H9 (cell line): ENCODE measurements at regions not wholly inside any gene's neighbourhood (a gene's known extent, or its start where the extent isn't known, plus 50 kb on each side); places are given as distances from the start of the nearest gene placed in this dataset.
A peak's percentile ranks its signal among the peaks of the same experiment; 100 is the strongest.

Experiments used
- DNase-seq: peaks from one replicate; pipeline ENCODE4 v3.0.0-alpha.2; 2017
- H2AFZ ChIP-seq: one replicate; pipeline ENCODE4 v1.6.1; 2013; ENCODE audit warnings: mild to moderate bottlenecking, low read length, control low read depth, moderate library complexity
- H2AK5ac ChIP-seq: 2 replicates; pipeline ENCODE4 v1.6.1; 2013; ENCODE audit warnings: low read length, control low read depth, mixed read lengths; ENCODE audit not compliant: insufficient read length
- H2BK120ac ChIP-seq: one replicate; pipeline ENCODE4 v1.6.1; 2013; ENCODE audit warnings: low read depth, mild to moderate bottlenecking, low read length, control low read depth, inconsistent platforms; ENCODE audit not compliant: poor library complexity, severe bottlenecking
- H2BK12ac ChIP-seq: 2 replicates; pipeline ENCODE4 v1.6.1; 2013; ENCODE audit warnings: low read length, control low read depth, mixed read lengths, low read depth; ENCODE audit not compliant: insufficient read length
- H2BK15ac ChIP-seq: 2 replicates; pipeline ENCODE4 v1.6.1; 2013; ENCODE audit warnings: low read depth, low read length, control low read depth
- H2BK20ac ChIP-seq: one replicate; pipeline ENCODE4 v1.6.1; 2013; ENCODE audit warnings: low read depth, mild to moderate bottlenecking, low read length, control low read depth, inconsistent platforms; ENCODE audit not compliant: poor library complexity, severe bottlenecking
- H2BK5ac ChIP-seq: 2 replicates; pipeline ENCODE4 v1.6.1; 2013; ENCODE audit warnings: low read length, control low read depth, mixed read lengths; ENCODE audit not compliant: insufficient read length
- H3K14ac ChIP-seq: 2 replicates; pipeline ENCODE4 v1.6.1; 2013; ENCODE audit warnings: low read length, control low read depth; ENCODE audit not compliant: insufficient read depth
- H3K18ac ChIP-seq: 2 replicates; pipeline ENCODE4 v1.6.1; 2013; ENCODE audit warnings: low read depth, mild to moderate bottlenecking, mixed read lengths, low read length, control low read depth; ENCODE audit not compliant: insufficient read length
- H3K23ac ChIP-seq: 2 replicates; pipeline ENCODE4 v1.6.1; 2013; ENCODE audit warnings: low read length, control low read depth, mixed read lengths, low read depth; ENCODE audit not compliant: insufficient read length
- H3K23me2 ChIP-seq: 2 replicates; pipeline ENCODE4 v1.6.1; 2013; ENCODE audit warnings: low read depth, mild to moderate bottlenecking, mixed read lengths, low read length, control low read depth; ENCODE audit not compliant: insufficient read length, poor library complexity, severe bottlenecking
- H3K27ac ChIP-seq: 2 replicates; pipeline ENCODE4 v1.5.1; 2013; ENCODE audit warnings: low read length, control low read depth, mixed read lengths, low read depth; ENCODE audit not compliant: insufficient read length
- H3K27me3 ChIP-seq: 2 replicates; pipeline ENCODE4 v1.6.1; 2013; ENCODE audit warnings: low read length, control low read depth, inconsistent platforms; ENCODE audit not compliant: insufficient read depth
- H3K4ac ChIP-seq: 2 replicates; pipeline ENCODE4 v1.6.1; 2013; ENCODE audit warnings: low read depth, mild to moderate bottlenecking, control low read depth, inconsistent platforms, low read length, moderate library complexity
- H3K4me1 ChIP-seq: 2 replicates; pipeline ENCODE4 v1.6.1; 2013; ENCODE audit warnings: low read length, control low read depth, inconsistent platforms; ENCODE audit not compliant: insufficient read depth
- H3K4me2 ChIP-seq: 2 replicates; pipeline ENCODE4 v1.6.1; 2013; ENCODE audit warnings: low read length, control low read depth, mixed read lengths; ENCODE audit not compliant: insufficient read length, insufficient read depth
- H3K56ac ChIP-seq: 2 replicates; pipeline ENCODE4 v1.6.1; 2013; ENCODE audit warnings: low read depth, mild to moderate bottlenecking, mixed read lengths, low read length, control low read depth; ENCODE audit not compliant: insufficient read length
- H3K79me1 ChIP-seq: 2 replicates; pipeline ENCODE4 v1.6.1; 2013; ENCODE audit warnings: low read depth, mild to moderate bottlenecking, moderate library complexity, low read length, control low read depth, inconsistent platforms; ENCODE audit not compliant: insufficient read depth, poor library complexity, severe bottlenecking
- H3K79me2 ChIP-seq: 2 replicates; pipeline ENCODE4 v1.6.1; 2013; ENCODE audit warnings: low read length, control low read depth, inconsistent platforms; ENCODE audit not compliant: insufficient read depth
- H3K9ac ChIP-seq: 2 replicates; pipeline ENCODE4 v1.6.1; 2013; ENCODE audit warnings: low read length, control low read depth, mixed read lengths; ENCODE audit not compliant: insufficient read length; ENCODE audit errors: extremely low read depth
- H3K9me3 ChIP-seq: one replicate; pipeline ENCODE4 v1.6.1; 2013; ENCODE audit warnings: low read depth, low read length, inconsistent platforms; ENCODE audit not compliant: control insufficient read depth
- H3T11ph ChIP-seq: one replicate; pipeline ENCODE4 v1.6.1; 2013; ENCODE audit warnings: mild to moderate bottlenecking, low read length, control low read depth, inconsistent platforms
- H4K20me1 ChIP-seq: one replicate; pipeline ENCODE4 v1.6.1; 2013; ENCODE audit not compliant: control insufficient read depth, insufficient read length, insufficient read depth
- H4K5ac ChIP-seq: 2 replicates; pipeline ENCODE4 v1.6.1; 2013; ENCODE audit warnings: low read depth, mild to moderate bottlenecking, mixed read lengths, low read length, control low read depth; ENCODE audit not compliant: insufficient read length
- H4K8ac ChIP-seq: replicated peaks from 2 replicates; pipeline ENCODE4 v1.6.1; 2013; ENCODE audit warnings: low read length, control low read depth, mixed read lengths, low read depth; ENCODE audit not compliant: insufficient read length
- H4K91ac ChIP-seq: 2 replicates; pipeline ENCODE4 v1.6.1; 2013; ENCODE audit warnings: low read depth, mild to moderate bottlenecking, moderate library complexity, mixed read lengths, low read length, control low read depth; ENCODE audit not compliant: insufficient read length
- H3K27ac Mint-ChIP-seq, 3 experiments: 2 replicates in 2 of 3; 3 replicates in 1 of 3; pipeline ENCODE4 v1.8.0; 2020 to 2021; ENCODE audit warnings: mixed read lengths in 3 of 3, mild to moderate bottlenecking in 1 of 3, moderate library complexity in 1 of 3
- H3K27me3 Mint-ChIP-seq: 2 replicates; pipeline ENCODE4 v1.8.0; 2021; ENCODE audit warnings: low read depth, mild to moderate bottlenecking, moderate library complexity, mixed read lengths
- H3K36me3 Mint-ChIP-seq, 3 experiments: 2 replicates in 2 of 3; 3 replicates in 1 of 3; pipeline ENCODE4 v1.8.0; 2020 to 2021; ENCODE audit warnings: low read depth in 3 of 3, mixed read lengths in 3 of 3; ENCODE audit not compliant: insufficient read depth in 1 of 3
- H3K4me1 Mint-ChIP-seq, 2 experiments: 2 replicates each; pipeline ENCODE4 v1.8.0; 2020; ENCODE audit warnings: mixed read lengths in 2 of 2
- H3K4me3 Mint-ChIP-seq, 2 experiments: 2 replicates in 1 of 2; 3 replicates in 1 of 2; pipeline ENCODE4 v1.8.0; 2020 to 2021; ENCODE audit warnings: mild to moderate bottlenecking in 2 of 2, mixed read lengths in 2 of 2, moderate library complexity in 1 of 2
- H3K9me3 Mint-ChIP-seq, 2 experiments: 2 replicates in 1 of 2; 3 replicates in 1 of 2; pipeline ENCODE4 v1.8.0; 2020; ENCODE audit warnings: mild to moderate bottlenecking in 2 of 2, mixed read lengths in 2 of 2, moderate library complexity in 1 of 2
- WGBS: extraction: QIAGEN DNeasy Blood & Tissue Kit; methylation state at CpG from one replicate; pipeline ENCODE4 v1.1.7; 2013; ENCODE audit warnings: missing lambda C conversion rate, low lambda C conversion rate, mixed read lengths; ENCODE audit not compliant: insufficient read length; ENCODE audit errors: extremely low coverage; 5-methylcytosine and 5-hydroxymethylcytosine counted together
- TF ChIP-seq, protein P1 (sequence below): fragments of 200-600 bp; sonication (generic); conservative IDR thresholded peaks from 3 replicates; pipeline ENCODE4 v1.8.0; 2021; ENCODE audit warnings: antibody characterized with exemption, mild to moderate bottlenecking

DNA sequence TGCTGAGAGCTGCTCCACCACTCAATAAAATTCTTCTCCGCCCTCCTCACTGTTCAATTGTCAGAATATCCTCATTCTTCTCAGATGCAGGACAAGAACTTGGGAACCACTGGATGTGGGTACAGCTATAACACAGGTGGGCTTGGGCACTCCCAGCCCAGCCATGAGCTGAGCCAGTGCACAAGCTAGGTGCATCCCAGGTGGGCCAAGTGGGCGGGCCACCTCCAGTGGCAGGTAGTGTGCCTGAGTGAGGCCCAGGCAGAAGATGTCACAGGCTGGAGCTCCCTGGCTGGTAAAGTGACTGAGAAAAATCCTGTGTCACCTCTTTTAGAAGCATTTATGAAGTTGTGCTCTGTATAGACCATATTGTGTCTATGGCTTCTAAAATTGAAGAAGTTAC is 501.6 kb upstream of the TYRP1 start:
- H3K4me1 ChIP-seq, result no peaks in the 10 kb centered on the region
- no peak overlapping the region for H3K18ac ChIP-seq
- no peak overlapping the region for H3K23ac ChIP-seq
- no CpG with 5 or more reads among the region's 2 CpGs for WGBS
- H3T11ph ChIP-seq, result no peak overlapping the region
- no peaks in the 10 kb centered on the region for H3K27me3 ChIP-seq
- TF ChIP-seq, protein P1, sequence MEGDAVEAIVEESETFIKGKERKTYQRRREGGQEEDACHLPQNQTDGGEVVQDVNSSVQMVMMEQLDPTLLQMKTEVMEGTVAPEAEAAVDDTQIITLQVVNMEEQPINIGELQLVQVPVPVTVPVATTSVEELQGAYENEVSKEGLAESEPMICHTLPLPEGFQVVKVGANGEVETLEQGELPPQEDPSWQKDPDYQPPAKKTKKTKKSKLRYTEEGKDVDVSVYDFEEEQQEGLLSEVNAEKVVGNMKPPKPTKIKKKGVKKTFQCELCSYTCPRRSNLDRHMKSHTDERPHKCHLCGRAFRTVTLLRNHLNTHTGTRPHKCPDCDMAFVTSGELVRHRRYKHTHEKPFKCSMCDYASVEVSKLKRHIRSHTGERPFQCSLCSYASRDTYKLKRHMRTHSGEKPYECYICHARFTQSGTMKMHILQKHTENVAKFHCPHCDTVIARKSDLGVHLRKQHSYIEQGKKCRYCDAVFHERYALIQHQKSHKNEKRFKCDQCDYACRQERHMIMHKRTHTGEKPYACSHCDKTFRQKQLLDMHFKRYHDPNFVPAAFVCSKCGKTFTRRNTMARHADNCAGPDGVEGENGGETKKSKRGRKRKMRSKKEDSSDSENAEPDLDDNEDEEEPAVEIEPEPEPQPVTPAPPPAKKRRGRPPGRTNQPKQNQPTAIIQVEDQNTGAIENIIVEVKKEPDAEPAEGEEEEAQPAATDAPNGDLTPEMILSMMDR, result no peak
- H3K27ac Mint-ChIP-seq, result peak overlapping the region in 1 of 3 experiments; percentile 50; a peak in 1 of 7 replicates
- no peak overlapping the region for H2AK5ac ChIP-seq
- H3K27ac ChIP-seq, result no peak overlapping the region
- no peak overlapping the region for H3K4me2 ChIP-seq
- H2BK20ac ChIP-seq, result no peak overlapping the region
- no peaks in the 10 kb centered on the region for H3K9me3 ChIP-seq
- H3K36me3 Mint-ChIP-seq, result no peaks in the 10 kb centered on the region
- no peak overlapping the region for H4K5ac ChIP-seq
- no peaks in the 10 kb centered on the region for H4K20me1 ChIP-seq
- peaks cover 4 to 5% of the 10 kb centered on the region in 2 experiments for H3K4me1 Mint-ChIP-seq
- H4K91ac ChIP-seq, result no peak overlapping the region
- no peak for DNase-seq
- no peak overlapping the region for H2BK15ac ChIP-seq
- no peak overlapping the region for H3K56ac ChIP-seq
- H3K79me1 ChIP-seq, result no peaks in the 10 kb centered on the region
- H3K9me3 Mint-ChIP-seq, result no peaks in the 10 kb centered on the region
- no peak overlapping the region for H4K8ac ChIP-seq
- H2BK120ac ChIP-seq, result no peak overlapping the region
- H3K79me2 ChIP-seq, result no peaks in the 10 kb centered on the region
- no peak overlapping the region for H3K14ac ChIP-seq
- H3K4ac ChIP-seq, result no peak overlapping the region
- H3K27me3 Mint-ChIP-seq, result no peaks in the 10 kb centered on the region
- no peak overlapping the region for H2BK5ac ChIP-seq
- H3K9ac ChIP-seq, result no peak overlapping the region
- no peak overlapping the region for H2BK12ac ChIP-seq
- H3K4me3 Mint-ChIP-seq, result no peak overlapping the region
- no peak overlapping the region for H2AFZ ChIP-seq
- H3K23me2 ChIP-seq, result no peaks in the 10 kb centered on the region
